ENCODE measurements at regions not wholly inside any gene's neighbourhood (a gene's known extent, or its start where the extent isn't known, plus 50 kb on each side); places are given as distances from the start of the nearest gene placed in this dataset.

DNA sequence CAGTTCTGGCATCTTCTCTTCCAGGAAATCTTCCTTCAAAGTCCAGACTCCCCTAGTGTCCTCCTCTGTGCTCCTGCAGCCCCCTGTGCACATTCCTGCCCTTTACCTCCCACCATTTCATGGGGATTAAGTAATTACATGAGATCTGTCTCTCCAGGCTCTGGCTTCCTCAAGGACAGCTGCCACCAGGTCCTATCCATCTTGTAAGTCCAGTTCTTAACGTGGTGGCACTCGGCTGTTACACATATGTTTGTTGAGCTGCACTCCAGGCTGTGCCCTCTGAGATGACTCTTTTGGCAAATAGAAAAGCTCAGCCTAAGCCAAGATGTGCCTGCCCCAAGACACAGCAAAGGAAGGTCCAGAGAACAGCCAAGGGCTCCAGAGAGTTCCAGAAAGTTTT lies 57.4 kb upstream of the CAMK1G start:
- no peaks in the 10 kb centered on the region for H3K9me3 ChIP-seq
- DNase-seq = no peak
- H3K27me3 ChIP-seq = no peaks in the 10 kb centered on the region
- TF ChIP-seq, protein P1, sequence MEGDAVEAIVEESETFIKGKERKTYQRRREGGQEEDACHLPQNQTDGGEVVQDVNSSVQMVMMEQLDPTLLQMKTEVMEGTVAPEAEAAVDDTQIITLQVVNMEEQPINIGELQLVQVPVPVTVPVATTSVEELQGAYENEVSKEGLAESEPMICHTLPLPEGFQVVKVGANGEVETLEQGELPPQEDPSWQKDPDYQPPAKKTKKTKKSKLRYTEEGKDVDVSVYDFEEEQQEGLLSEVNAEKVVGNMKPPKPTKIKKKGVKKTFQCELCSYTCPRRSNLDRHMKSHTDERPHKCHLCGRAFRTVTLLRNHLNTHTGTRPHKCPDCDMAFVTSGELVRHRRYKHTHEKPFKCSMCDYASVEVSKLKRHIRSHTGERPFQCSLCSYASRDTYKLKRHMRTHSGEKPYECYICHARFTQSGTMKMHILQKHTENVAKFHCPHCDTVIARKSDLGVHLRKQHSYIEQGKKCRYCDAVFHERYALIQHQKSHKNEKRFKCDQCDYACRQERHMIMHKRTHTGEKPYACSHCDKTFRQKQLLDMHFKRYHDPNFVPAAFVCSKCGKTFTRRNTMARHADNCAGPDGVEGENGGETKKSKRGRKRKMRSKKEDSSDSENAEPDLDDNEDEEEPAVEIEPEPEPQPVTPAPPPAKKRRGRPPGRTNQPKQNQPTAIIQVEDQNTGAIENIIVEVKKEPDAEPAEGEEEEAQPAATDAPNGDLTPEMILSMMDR (IDR thresholded peaks at IDR 0.05) = no peak
- TF ChIP-seq EP300 (IDR thresholded peaks at IDR 0.05) (no peak), POLR2A (IDR thresholded peaks at IDR 0.05) (no peak)
- intact Hi-C loops (cut with DNase I) = no loop called here
- H3K27ac ChIP-seq = no peak overlapping the region
- H3K4me3 ChIP-seq = no peak overlapping the region
- H3K4me1 ChIP-seq (ENCODE audit: insufficient read depth) = no peaks in the 10 kb centered on the region
- no peaks in the 10 kb centered on the region for H3K36me3 ChIP-seq
- 44 to 51% (median 48%) methylated on average over 2 of the region's 2 CpGs for WGBS, 3 donors

DNA sequence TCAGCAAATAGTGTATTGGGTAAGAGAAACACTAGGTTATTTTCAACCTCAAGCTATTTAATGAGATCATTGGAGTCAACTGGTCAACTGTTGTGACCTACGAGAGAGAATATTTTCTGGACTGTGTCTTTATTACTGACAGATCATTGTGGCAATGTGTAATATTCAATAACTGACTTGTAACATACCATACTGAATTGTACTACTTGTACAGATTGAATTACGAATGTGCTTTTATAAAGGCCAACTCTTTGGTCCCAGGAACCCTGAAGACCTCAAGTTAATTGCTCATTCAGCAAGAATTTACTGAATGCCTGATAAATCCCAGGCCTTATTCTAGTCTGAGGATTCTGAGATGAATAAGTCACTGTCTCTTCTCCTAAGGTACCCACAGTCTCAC lies 56.1 kb upstream of the CAMK1G start:
- Histone ChIP-seq H3K36me3 (no peaks in the 10 kb centered on the region), H3K4me3 (no peak overlapping the region), H3K4me1 (ENCODE audit: insufficient read depth) (no peaks in the 10 kb centered on the region), H3K9me3 (no peaks in the 10 kb centered on the region), H3K27ac (no peak overlapping the region), H3K27me3 (no peaks in the 10 kb centered on the region)
- intact Hi-C loops (cut with DNase I) = no loop called here
- 69 to 80% (median 70%) methylated on average over 2 of the region's 2 CpGs for whole genome bisulfite sequencing, 3 donors
- no peak for DNase-seq
- TF ChIP-seq, protein P1 (IDR thresholded peaks at IDR 0.05) = no peak
- TF ChIP-seq POLR2A (IDR thresholded peaks at IDR 0.05) (no peak), EP300 (IDR thresholded peaks at IDR 0.05) (no peak)

DNA sequence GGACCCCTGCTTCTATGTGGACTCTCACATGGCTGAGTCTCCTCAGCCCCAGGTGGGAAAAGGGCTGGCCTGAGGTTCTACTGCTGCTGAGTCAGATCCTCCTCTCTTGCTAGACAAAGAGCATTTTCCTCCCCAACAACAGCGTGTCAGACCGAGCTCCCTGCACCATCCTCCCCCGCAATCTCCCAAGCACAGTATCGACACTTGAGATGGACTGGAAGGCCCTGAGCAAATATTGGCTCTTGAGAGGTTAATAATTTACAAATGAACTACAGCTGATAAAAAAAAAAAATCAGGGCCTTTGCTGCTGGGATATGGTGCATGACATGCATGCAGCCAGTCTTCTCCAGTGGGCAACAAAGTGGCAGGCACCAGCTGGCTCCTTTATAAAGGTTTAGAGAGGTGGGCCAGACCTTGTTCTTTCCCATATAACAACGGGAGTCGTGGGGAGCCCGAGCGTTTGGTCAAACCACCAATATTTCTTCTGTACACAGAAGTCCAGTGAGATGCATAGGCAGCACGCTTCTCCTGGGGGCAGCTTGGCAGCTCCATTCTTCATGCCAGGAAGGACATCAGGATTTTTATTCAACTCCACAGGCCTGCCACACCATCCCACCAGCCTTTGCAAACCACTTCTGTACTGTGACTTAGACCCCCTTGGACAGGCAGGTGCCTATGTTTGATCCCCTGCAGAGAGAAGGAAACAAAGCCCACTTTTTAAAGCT lies 55.4 kb upstream of the CAMK1G start:
- H3K27me3 ChIP-seq = no peaks in the 10 kb centered on the region
- H3K4me3 ChIP-seq = no peak overlapping the region
- H3K27ac ChIP-seq = no peak overlapping the region
- WGBS, 3 donors = 37 to 51% (median 43%) methylated on average over 9 of the region's 9 CpGs
- H3K9me3 ChIP-seq = no peaks in the 10 kb centered on the region
- H3K36me3 ChIP-seq = no peaks in the 10 kb centered on the region
- no peak for DNase-seq
- intact Hi-C loops (cut with DNase I) = no loop called here
- TF ChIP-seq EP300 (IDR thresholded peaks at IDR 0.05) (no peak), POLR2A (IDR thresholded peaks at IDR 0.05) (no peak)
- TF ChIP-seq, protein P1 (IDR thresholded peaks at IDR 0.05) = no peak
- H3K4me1 ChIP-seq (ENCODE audit: insufficient read depth) = no peaks in the 10 kb centered on the region

DNA sequence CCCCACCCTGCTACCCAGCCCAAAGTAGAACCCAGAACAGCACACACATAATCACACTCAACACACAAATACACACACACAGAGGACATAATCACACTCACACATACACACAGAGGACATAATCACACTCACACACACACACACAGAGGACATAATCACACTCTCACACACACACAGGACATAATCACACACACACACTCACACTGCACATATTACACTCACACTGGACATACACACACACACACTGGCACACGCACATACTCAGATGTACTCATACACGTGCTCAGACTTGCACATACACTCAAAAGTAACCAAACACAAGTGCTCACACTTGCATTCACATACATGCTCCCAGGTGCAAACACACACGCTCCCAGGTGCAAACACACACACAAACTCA lies 54.3 kb upstream of the CAMK1G start:
- no peaks in the 10 kb centered on the region for H3K27me3 ChIP-seq
- H3K36me3 ChIP-seq = no peaks in the 10 kb centered on the region
- intact Hi-C loops (cut with DNase I) = no loop called here
- DNase-seq = no peak
- H3K27ac ChIP-seq = no peak overlapping the region
- H3K4me1 ChIP-seq (ENCODE audit: insufficient read depth) = no peaks in the 10 kb centered on the region
- 71 to 87% (median 78%) methylated on average over 3 of the region's 3 CpGs for WGBS, 3 donors
- H3K4me3 ChIP-seq = no peak overlapping the region
- TF ChIP-seq EP300 (IDR thresholded peaks at IDR 0.05) (no peak), POLR2A (IDR thresholded peaks at IDR 0.05) (no peak)
- TF ChIP-seq, protein P1 (IDR thresholded peaks at IDR 0.05) = no peak
- no peaks in the 10 kb centered on the region for H3K9me3 ChIP-seq
